OCI-LY3 (cell line): ENCODE measurements at regions not wholly inside any gene's neighbourhood (a gene's known extent, or its start where the extent isn't known, plus 50 kb on each side); places are given as distances from the start of the nearest gene placed in this dataset.
"Not testable (repeated sequence)": the region's sequence is repeated elsewhere in the genome, so short reads cannot be mapped to it uniquely, and the experiment has no call there.

Experiments
- EZH2phosphoT487 ChIP-seq: fragments of 200-600 bp; shearing (Covaris generic); IDR thresholded peaks from 2 replicates; pipeline ENCODE4 v1.6.1; 2018; ENCODE audit warnings: antibody characterized with exemption, mixed run types, low read depth
- TF ChIP-seq, protein P1 (sequence below): fragments of 200-600, 300-600 bp; sonication (generic); IDR thresholded peaks from 2 replicates; pipeline ENCODE4 v1.5.1; 2014; ENCODE audit warnings: antibody characterized with exemption, low read length, low read depth

- TF ChIP-seq, protein P1, sequence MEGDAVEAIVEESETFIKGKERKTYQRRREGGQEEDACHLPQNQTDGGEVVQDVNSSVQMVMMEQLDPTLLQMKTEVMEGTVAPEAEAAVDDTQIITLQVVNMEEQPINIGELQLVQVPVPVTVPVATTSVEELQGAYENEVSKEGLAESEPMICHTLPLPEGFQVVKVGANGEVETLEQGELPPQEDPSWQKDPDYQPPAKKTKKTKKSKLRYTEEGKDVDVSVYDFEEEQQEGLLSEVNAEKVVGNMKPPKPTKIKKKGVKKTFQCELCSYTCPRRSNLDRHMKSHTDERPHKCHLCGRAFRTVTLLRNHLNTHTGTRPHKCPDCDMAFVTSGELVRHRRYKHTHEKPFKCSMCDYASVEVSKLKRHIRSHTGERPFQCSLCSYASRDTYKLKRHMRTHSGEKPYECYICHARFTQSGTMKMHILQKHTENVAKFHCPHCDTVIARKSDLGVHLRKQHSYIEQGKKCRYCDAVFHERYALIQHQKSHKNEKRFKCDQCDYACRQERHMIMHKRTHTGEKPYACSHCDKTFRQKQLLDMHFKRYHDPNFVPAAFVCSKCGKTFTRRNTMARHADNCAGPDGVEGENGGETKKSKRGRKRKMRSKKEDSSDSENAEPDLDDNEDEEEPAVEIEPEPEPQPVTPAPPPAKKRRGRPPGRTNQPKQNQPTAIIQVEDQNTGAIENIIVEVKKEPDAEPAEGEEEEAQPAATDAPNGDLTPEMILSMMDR = not testable (repeated sequence)
- not testable (repeated sequence) for TF ChIP-seq EZH2phosphoT487
Observed at GRCh38 chr2:57418859-57419346, 627.7 kb upstream of the VRK2 start.
